Central memory CD4-positive, alpha-beta T cell (primary cell): ENCODE measurements at regions not wholly inside any gene's neighbourhood (a gene's known extent, or its start where the extent isn't known, plus 50 kb on each side); places are given as distances from the start of the nearest gene placed in this dataset.

Experiments used
- DNase-seq: peaks from one replicate; pipeline ENCODE4 v3.0.0; 2022

GRCh38 chr13:82672248-82672647, 1210.0 kb downstream of the SLITRK1 start:
- no peak for DNase-seq

GRCh38 chr13:82664183-82664582, 1218.1 kb downstream of the SLITRK1 start:
- DNase-seq, result no peak

GRCh38 chr13:82661126-82661525, 1221.1 kb downstream of the SLITRK1 start:
- DNase-seq, result no peak

- DNase-seq, result no peak
Observed at GRCh38 chr13:82658811-82659210, 1223.5 kb downstream of the SLITRK1 start.

- no peak for DNase-seq
Observed at GRCh38 chr13:82657471-82657870, 1224.8 kb downstream of the SLITRK1 start.

- no peak for DNase-seq
Observed at GRCh38 chr13:82654861-82655855, 1227.1 kb downstream of the SLITRK1 start.

- DNase-seq, result no peak
Observed at GRCh38 chr13:82654143-82654542, 1228.1 kb downstream of the SLITRK1 start.

- no peak for DNase-seq
Observed at GRCh38 chr13:82647540-82647939, 1234.7 kb downstream of the SLITRK1 start.

- no peak for DNase-seq
Observed at GRCh38 chr13:82636119-82636518, 1246.2 kb downstream of the SLITRK1 start.

- no peak for DNase-seq
Observed at GRCh38 chr13:82634946-82635345, 1247.3 kb downstream of the SLITRK1 start.

GRCh38 chr13:82627183-82627582, 1255.1 kb downstream of the SLITRK1 start:
- no peak for DNase-seq

- no peak for DNase-seq
Observed at GRCh38 chr13:82625717-82626116, 1256.6 kb downstream of the SLITRK1 start.

- no peak for DNase-seq
Observed at GRCh38 chr13:82615043-82615442, 1267.2 kb downstream of the SLITRK1 start.

GRCh38 chr13:82614086-82614485, 1268.2 kb downstream of the SLITRK1 start:
- DNase-seq, result no peak

GRCh38 chr13:82606008-82606407, 1276.3 kb downstream of the SLITRK1 start:
- DNase-seq, result no peak

GRCh38 chr13:82597747-82598146, 1284.5 kb downstream of the SLITRK1 start:
- DNase-seq, result no peak

- no peak for DNase-seq
Observed at GRCh38 chr13:82593239-82593638, 1289.0 kb downstream of the SLITRK1 start.

- DNase-seq, result no peak
Observed at GRCh38 chr13:82571653-82572052, 1310.6 kb downstream of the SLITRK1 start.

GRCh38 chr13:82569581-82569980, 1312.7 kb downstream of the SLITRK1 start:
- DNase-seq, result no peak

GRCh38 chr13:82566864-82567263, 1315.4 kb downstream of the SLITRK1 start:
- DNase-seq, result no peak

GRCh38 chr13:82565201-82565600, 1317.1 kb downstream of the SLITRK1 start:
- no peak for DNase-seq

- no peak for DNase-seq
Observed at GRCh38 chr13:82560889-82561288, 1321.4 kb downstream of the SLITRK1 start.

GRCh38 chr13:82522872-82523271, 1359.4 kb downstream of the SLITRK1 start:
- no peak for DNase-seq

GRCh38 chr13:82506805-82507414, 1375.4 kb downstream of the SLITRK1 start:
- DNase-seq, result no peak
